ENCODE measurements at regions not wholly inside any gene's neighbourhood (a gene's known extent, or its start where the extent isn't known, plus 50 kb on each side); places are given as distances from the start of the nearest gene placed in this dataset.
A peak's percentile ranks its signal among the peaks of the same experiment; 100 is the strongest.
"Not testable (repeated sequence)": the region's sequence is repeated elsewhere in the genome, so short reads cannot be mapped to it uniquely, and the experiment has no call there.

GRCh38 chrX:151042842-151043241 is 59.7 kb downstream of the HMGB3 start:
- DNase-seq, result no peak

- not testable (repeated sequence) for DNase-seq
Measured at GRCh38 chrX:151066373-151066772, 83.2 kb downstream of the HMGB3 start.

GRCh38 chrX:151073767-151074166 is 90.6 kb downstream of the HMGB3 start:
- DNase-seq, result no peak

- no peak for DNase-seq
Measured at GRCh38 chrX:151081016-151081415, 95.4 kb upstream of the GPR50 start.

- DNase-seq, result no peak
Measured at GRCh38 chrX:151082077-151082948, 94.1 kb upstream of the GPR50 start.

- no peak for DNase-seq
Measured at GRCh38 chrX:151084454-151084853, 91.9 kb upstream of the GPR50 start.

- DNase-seq, result no peak
Measured at GRCh38 chrX:151085207-151085606, 91.2 kb upstream of the GPR50 start.

- DNase-seq, result no peak
Measured at GRCh38 chrX:151088221-151088620, 88.2 kb upstream of the GPR50 start.

GRCh38 chrX:151099001-151099400 is 77.4 kb upstream of the GPR50 start:
- peak; percentile 0 for DNase-seq

GRCh38 chrX:151100799-151101198 is 75.6 kb upstream of the GPR50 start:
- no peak for DNase-seq

GRCh38 chrX:151113200-151113599 is 63.2 kb upstream of the GPR50 start:
- not testable (repeated sequence) for DNase-seq

Data from SIG-M5 (cell line).